IMR-90 (cell line): ENCODE measurements at regions not wholly inside any gene's neighbourhood (a gene's known extent, or its start where the extent isn't known, plus 50 kb on each side); places are given as distances from the start of the nearest gene placed in this dataset.

Experiments
- ATAC-seq: fragments of 200-7000 bp; cut with Tn5 transposase; 2 replicates; pipeline ENCODE4 v1.9.1; 2020; ENCODE audit warnings: low read depth, mild to moderate bottlenecking, moderate library complexity
- BruUV-seq: library from RNA; stranded (reverse); fragments of 400-500 nt; replicated peaks from 2 replicates; lab custom pipeline; 2021; lab: Mats Ljungman, UMichigan
- CTCF ChIA-PET: fragments of 300-600 bp; formaldehyde crosslinking; extraction: SDS; loops from one replicate; lab custom pipeline; 2021; ENCODE audit warnings: antibody characterized with exemption; lab: Yijun Ruan, JAX
- POLR2A ChIA-PET: fragments of 300-600 bp; sonication (Branson Sonifier 250); formaldehyde crosslinking; loops from one replicate; lab custom pipeline; 2022; ENCODE audit warnings: antibody characterized with exemption; ENCODE audit not compliant: unreplicated experiment; lab: Charles Lee
- DNase-seq: peaks from one replicate; pipeline ENCODE4 v3.0.0; 2013
- H2AFZ ChIP-seq: replicated peaks from 2 replicates; pipeline ENCODE3; 2013; ENCODE audit warnings: low read length, mild to moderate bottlenecking; ENCODE audit not compliant: poor library complexity
- H2AK5ac ChIP-seq: 2 replicates; pipeline ENCODE4 v1.6.1; 2013; ENCODE audit warnings: low read depth, low read length, inconsistent platforms
- H2AK9ac ChIP-seq: replicated peaks from 2 replicates; pipeline ENCODE3; 2013; ENCODE audit warnings: mild to moderate bottlenecking, low read depth, low read length, moderate library complexity; ENCODE audit not compliant: poor library complexity
- H2BK120ac ChIP-seq: 2 replicates; pipeline ENCODE4 v1.6.1; 2013; ENCODE audit warnings: low read depth, low read length, inconsistent platforms
- H2BK15ac ChIP-seq: 3 replicates; pipeline ENCODE4 v1.6.1; 2013; ENCODE audit warnings: low read depth, low read length, inconsistent platforms
- H2BK20ac ChIP-seq: 2 replicates; pipeline ENCODE4 v1.6.1; 2013; ENCODE audit warnings: low read depth, mild to moderate bottlenecking, inconsistent platforms, low read length, moderate library complexity
- H2BK5ac ChIP-seq: 2 replicates; pipeline ENCODE4 v1.6.1; 2013; ENCODE audit warnings: mild to moderate bottlenecking, low read depth, low read length, inconsistent platforms; ENCODE audit not compliant: poor library complexity, severe bottlenecking
- H3K14ac ChIP-seq: replicated peaks from 2 replicates; pipeline ENCODE4 v1.6.1; 2013; ENCODE audit warnings: low read depth, low read length, inconsistent platforms
- H3K18ac ChIP-seq: 2 replicates; pipeline ENCODE4 v1.6.1; 2013; ENCODE audit warnings: low read depth, low read length, control low read depth
- H3K23ac ChIP-seq: 2 replicates; pipeline ENCODE4 v1.6.1; 2013; ENCODE audit warnings: low read depth, low read length, inconsistent platforms
- H3K27ac ChIP-seq: 2 replicates; pipeline ENCODE4 v1.5.1; 2013; ENCODE audit warnings: mild to moderate bottlenecking, control low read depth, low read length; ENCODE audit not compliant: insufficient read depth
- H3K27me3 ChIP-seq: 2 replicates; pipeline ENCODE4 v1.6.1; 2013; ENCODE audit warnings: low read length; ENCODE audit not compliant: control insufficient read depth, insufficient read depth
- H3K36me3 ChIP-seq: 2 replicates; pipeline ENCODE4 v1.6.1; 2013; ENCODE audit warnings: low read length, mixed read lengths; ENCODE audit not compliant: control insufficient read depth, insufficient read depth
- H3K4ac ChIP-seq: 2 replicates; pipeline ENCODE4 v1.6.1; 2013; ENCODE audit warnings: low read depth, low read length, inconsistent platforms
- H3K4me1 ChIP-seq: 2 replicates; pipeline ENCODE4 v1.6.1; 2013; ENCODE audit warnings: low read length, mixed read lengths; ENCODE audit not compliant: control insufficient read depth, insufficient read depth
- H3K4me2 ChIP-seq: 2 replicates; pipeline ENCODE4 v1.6.1; 2013; ENCODE audit warnings: low read depth, mild to moderate bottlenecking, control low read depth, low read length, moderate library complexity
- H3K4me3 ChIP-seq: 2 replicates; pipeline ENCODE4 v1.5.1; 2013; ENCODE audit warnings: low read depth, mild to moderate bottlenecking, control low read depth, low read length, moderate library complexity; ENCODE audit not compliant: insufficient read depth
- H3K56ac ChIP-seq: 2 replicates; pipeline ENCODE4 v1.6.1; 2013; ENCODE audit warnings: low read length, inconsistent platforms; ENCODE audit not compliant: insufficient read depth; ENCODE audit errors: extremely low read depth
- H3K79me1 ChIP-seq, 2 experiments: 2 replicates each; pipeline ENCODE4 v1.6.1; 2013; ENCODE audit warnings: low read length in 2 of 2, inconsistent platforms in 1 of 2, low read depth in 1 of 2
- H3K9ac ChIP-seq: 2 replicates; pipeline ENCODE4 v1.6.1; 2013; ENCODE audit warnings: low read depth, low read length, control low read depth
- H3K9me1 ChIP-seq: 2 replicates; pipeline ENCODE4 v1.6.1; 2013; ENCODE audit warnings: low read length, inconsistent platforms; ENCODE audit not compliant: insufficient read depth
- H3K9me3 ChIP-seq: 2 replicates; pipeline ENCODE4 v1.6.1; 2013; ENCODE audit warnings: low read length; ENCODE audit not compliant: control insufficient read depth, insufficient read depth
- H4K20me1 ChIP-seq: 2 replicates; pipeline ENCODE4 v1.6.1; 2013; ENCODE audit warnings: low read length, inconsistent platforms; ENCODE audit not compliant: insufficient read depth
- H4K5ac ChIP-seq: 2 replicates; pipeline ENCODE4 v1.6.1; 2013; ENCODE audit warnings: mild to moderate bottlenecking, low read depth, low read length, control low read depth
- H4K8ac ChIP-seq, 2 experiments: 2 replicates each; pipeline ENCODE4 v1.6.1; 2013; ENCODE audit warnings: low read depth in 2 of 2, low read length in 2 of 2, control low read depth in 1 of 2, inconsistent platforms in 1 of 2
- H4K91ac ChIP-seq: 2 replicates; pipeline ENCODE4 v1.6.1; 2013; ENCODE audit warnings: low read depth, low read length, inconsistent platforms; ENCODE audit not compliant: insufficient read depth
- BHLHE40 ChIP-seq: fragments of 150-350 bp; IDR thresholded peaks from 2 replicates; pipeline ENCODE4 v1.6.1; 2016; ENCODE audit warnings: mild to moderate bottlenecking, low read depth, low read length
- CEBPB ChIP-seq: IDR thresholded peaks from 2 replicates; pipeline ENCODE4 v1.6.1; 2012; ENCODE audit warnings: low read depth, low read length, improper control_type of control experiment
- CHD1 ChIP-seq: IDR thresholded peaks from 2 replicates; pipeline ENCODE4 v1.6.1; 2012; ENCODE audit warnings: low read depth, low read length, improper control_type of control experiment
- ELK1 ChIP-seq: fragments of 150-350 bp; IDR thresholded peaks from 2 replicates; pipeline ENCODE4 v1.6.1; 2016; ENCODE audit warnings: low read depth, mild to moderate bottlenecking, low read length, moderate library complexity, borderline replicate concordance
- FOS ChIP-seq: fragments of 150-350 bp; IDR thresholded peaks from 2 replicates; pipeline ENCODE4 v1.6.1; 2016; ENCODE audit warnings: low read depth, low read length
- MAFK ChIP-seq: IDR thresholded peaks from 2 replicates; pipeline ENCODE4 v1.6.1; 2012; ENCODE audit warnings: low read depth, low read length, improper control_type of control experiment
- MAZ ChIP-seq: IDR thresholded peaks from 2 replicates; pipeline ENCODE4 v1.6.1; 2012; ENCODE audit warnings: low read depth, mild to moderate bottlenecking, low read length, improper control_type of control experiment, moderate library complexity, borderline replicate concordance
- MXI1 ChIP-seq: IDR thresholded peaks from 2 replicates; pipeline ENCODE4 v1.6.1; 2012; ENCODE audit warnings: low read depth, mild to moderate bottlenecking, low read length, moderate library complexity, borderline replicate concordance
- NFE2L2 ChIP-seq: fragments of 150-350 bp; IDR thresholded peaks from 2 replicates; pipeline ENCODE4 v1.6.1; 2016; ENCODE audit warnings: low read depth, mild to moderate bottlenecking, low read length
- POLR2A ChIP-seq: IDR thresholded peaks from 2 replicates; pipeline ENCODE4 v1.6.1; 2012; ENCODE audit warnings: mild to moderate bottlenecking, low read depth, low read length
- RAD21 ChIP-seq: IDR thresholded peaks from 2 replicates; pipeline ENCODE4 v1.6.1; 2012; ENCODE audit warnings: low read length, improper control_type of control experiment
- RCOR1 ChIP-seq: IDR thresholded peaks from 2 replicates; pipeline ENCODE4 v1.6.1; 2012; ENCODE audit warnings: mild to moderate bottlenecking, low read length, improper control_type of control experiment; ENCODE audit not compliant: insufficient replicate concordance
- RFX5 ChIP-seq: IDR thresholded peaks from 2 replicates; pipeline ENCODE4 v1.8.0; 2012; ENCODE audit warnings: low read depth, mild to moderate bottlenecking, low read length, moderate library complexity
- SMC3 ChIP-seq: fragments of 150-350 bp; IDR thresholded peaks from 2 replicates; pipeline ENCODE4 v1.6.1; 2016; ENCODE audit warnings: low read depth, mild to moderate bottlenecking, antibody characterized with exemption, low read length, moderate library complexity
- WGBS, 2 experiments: methylation state at CpG; one replicate each; pipeline versions ENCODE4 v1.1.5 to v1.1.7; 2013; ENCODE audit warnings: missing lambda C conversion rate in 2 of 2; ENCODE audit not compliant: insufficient read length in 1 of 2; ENCODE audit errors: extremely low coverage in 2 of 2; 5-methylcytosine and 5-hydroxymethylcytosine counted together
- dilution Hi-C: fragments of 300-500 bp; cut with HindIII; formaldehyde crosslinking; loops from one replicate; pipeline ENCODE4 v1.14.3; 2018; ENCODE audit warnings: low sequenced_read_pairs; ENCODE audit not compliant: unreplicated experiment
- in situ Hi-C: fragments of 300-500 bp; cut with MboI; formaldehyde crosslinking; loops from 3 replicates; pipeline ENCODE4 v1.14.3; 2019; ENCODE audit warnings: low sequenced_read_pairs, inconsistent platforms, mixed read lengths
- intact Hi-C: fragments of 100-400 bp; cut with micrococcal nuclease; formaldehyde crosslinking; loops from 2 replicates; pipeline ENCODE4 v1.10.0; 2022
- TF ChIP-seq, protein P1 (sequence below): fragments of 150-350 bp; IDR thresholded peaks from 2 replicates; pipeline ENCODE4 v1.6.1; 2017; ENCODE audit warnings: mild to moderate bottlenecking, antibody characterized with exemption, low read length, low read depth
- TF ChIP-seq, protein P2 (sequence below): conservative IDR thresholded peaks from 2 replicates; pipeline ENCODE4 v1.5.1; 2012; ENCODE audit warnings: mild to moderate bottlenecking, low read depth, low read length, improper control_type of control experiment

- in situ Hi-C loops (no loop called here), dilution Hi-C loops (no loop called here), intact Hi-C loops (no loop called here)
- ChIA-PET CTCF (no interaction called here), POLR2A (no interaction called here)
- no CpG with 5 or more reads among the region's 3 CpGs for WGBS, 2 experiments
- H3K36me3 ChIP-seq: no peaks in the 10 kb centered on the region
- ATAC-seq (no peak), DNase-seq (no peak)
- H3K27me3 ChIP-seq: no peaks in the 10 kb centered on the region
- H3K4me2 ChIP-seq: no peak overlapping the region
- H2AK5ac ChIP-seq: no peak overlapping the region
- H3K27ac ChIP-seq: no peak overlapping the region
- no peak overlapping the region for H4K91ac ChIP-seq
- no peak overlapping the region for H4K5ac ChIP-seq
- H2BK5ac ChIP-seq: no peak overlapping the region
- no peak overlapping the region for H2AFZ ChIP-seq
- no peak overlapping the region for H3K23ac ChIP-seq
- no peak overlapping the region for H3K4me3 ChIP-seq
- H3K9me1 ChIP-seq: no peaks in the 10 kb centered on the region
- H3K4ac ChIP-seq: no peak overlapping the region
- H2BK20ac ChIP-seq: no peak overlapping the region
- H4K8ac ChIP-seq: no peak overlapping the region
- no peaks in the 10 kb centered on the region for H3K4me1 ChIP-seq
- no peak overlapping the region for H3K56ac ChIP-seq
- TF ChIP-seq BHLHE40 (no peak), MAZ (no peak), RCOR1 (no peak), SMC3 (no peak), ELK1 (no peak), FOS (no peak), RFX5 (no peak), CHD1 (no peak), CEBPB (no peak), RAD21 (no peak), NFE2L2 (no peak), MXI1 (no peak), MAFK (no peak), POLR2A (no peak)
- TF ChIP-seq, protein P1, sequence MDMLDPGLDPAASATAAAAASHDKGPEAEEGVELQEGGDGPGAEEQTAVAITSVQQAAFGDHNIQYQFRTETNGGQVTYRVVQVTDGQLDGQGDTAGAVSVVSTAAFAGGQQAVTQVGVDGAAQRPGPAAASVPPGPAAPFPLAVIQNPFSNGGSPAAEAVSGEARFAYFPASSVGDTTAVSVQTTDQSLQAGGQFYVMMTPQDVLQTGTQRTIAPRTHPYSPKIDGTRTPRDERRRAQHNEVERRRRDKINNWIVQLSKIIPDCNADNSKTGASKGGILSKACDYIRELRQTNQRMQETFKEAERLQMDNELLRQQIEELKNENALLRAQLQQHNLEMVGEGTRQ: no peak
- TF ChIP-seq, protein P2, sequence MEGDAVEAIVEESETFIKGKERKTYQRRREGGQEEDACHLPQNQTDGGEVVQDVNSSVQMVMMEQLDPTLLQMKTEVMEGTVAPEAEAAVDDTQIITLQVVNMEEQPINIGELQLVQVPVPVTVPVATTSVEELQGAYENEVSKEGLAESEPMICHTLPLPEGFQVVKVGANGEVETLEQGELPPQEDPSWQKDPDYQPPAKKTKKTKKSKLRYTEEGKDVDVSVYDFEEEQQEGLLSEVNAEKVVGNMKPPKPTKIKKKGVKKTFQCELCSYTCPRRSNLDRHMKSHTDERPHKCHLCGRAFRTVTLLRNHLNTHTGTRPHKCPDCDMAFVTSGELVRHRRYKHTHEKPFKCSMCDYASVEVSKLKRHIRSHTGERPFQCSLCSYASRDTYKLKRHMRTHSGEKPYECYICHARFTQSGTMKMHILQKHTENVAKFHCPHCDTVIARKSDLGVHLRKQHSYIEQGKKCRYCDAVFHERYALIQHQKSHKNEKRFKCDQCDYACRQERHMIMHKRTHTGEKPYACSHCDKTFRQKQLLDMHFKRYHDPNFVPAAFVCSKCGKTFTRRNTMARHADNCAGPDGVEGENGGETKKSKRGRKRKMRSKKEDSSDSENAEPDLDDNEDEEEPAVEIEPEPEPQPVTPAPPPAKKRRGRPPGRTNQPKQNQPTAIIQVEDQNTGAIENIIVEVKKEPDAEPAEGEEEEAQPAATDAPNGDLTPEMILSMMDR: no peak
- H3K9me3 ChIP-seq: peaks cover 6% of the 10 kb centered on the region
- H3K9ac ChIP-seq: no peak overlapping the region
- H2BK15ac ChIP-seq: no peak overlapping the region
- H2BK120ac ChIP-seq: no peak overlapping the region
- H2AK9ac ChIP-seq: no peak overlapping the region
- no peaks in the 10 kb centered on the region for H3K79me1 ChIP-seq
- H4K20me1 ChIP-seq: no peaks in the 10 kb centered on the region
- no peak overlapping the region for H3K18ac ChIP-seq
- no peak overlapping the region for H3K14ac ChIP-seq
- no TSS peak for BruUV-seq
These were observed 1542.2 kb downstream of the LRRC4C start for GRCh38 chr11:39917256-39917655.
